ENCODE measurements at regions not wholly inside any gene's neighbourhood (a gene's known extent, or its start where the extent isn't known, plus 50 kb on each side); places are given as distances from the start of the nearest gene placed in this dataset.

DNA sequence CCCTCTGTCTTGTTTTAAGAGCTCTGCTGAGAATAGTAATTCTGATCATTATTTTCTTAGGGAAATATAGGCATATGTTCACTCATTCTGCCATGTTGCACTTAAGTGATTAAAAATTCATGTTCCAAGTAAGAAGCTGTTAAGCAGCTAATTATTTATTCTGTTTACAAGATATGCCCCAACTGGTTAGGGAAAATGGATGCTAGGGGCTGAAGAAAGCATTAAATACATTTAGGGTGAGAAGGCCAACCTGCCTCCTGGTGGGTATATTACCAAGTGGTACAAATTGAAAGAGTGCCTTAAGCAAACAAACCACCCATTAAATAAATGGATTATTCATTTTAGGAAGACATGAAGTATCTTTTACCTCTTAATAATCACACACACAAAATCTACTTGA, 392.6 kb upstream of the EPHA5 start:
- Mint-ChIP-seq H3K36me3 (ENCODE audit: insufficient read depth, unreplicated experiment) (no peaks in the 10 kb centered on the region), H3K9me3 (ENCODE audit: unreplicated experiment) (no peaks in the 10 kb centered on the region), H3K4me3 (ENCODE audit: unreplicated experiment) (no peak overlapping the region), H3K27ac (ENCODE audit: low read depth, unreplicated experiment) (no peak overlapping the region), H3K27me3 (ENCODE audit: insufficient read depth, unreplicated experiment) (no peaks in the 10 kb centered on the region), H3K4me1 (ENCODE audit: insufficient read depth, unreplicated experiment) (peaks cover 15% of the 10 kb centered on the region)
- POLR2A ChIA-PET: no interaction called here
- DNase-seq (ENCODE audit: unreplicated experiment): no peak
- no TSS peak for BruUV-seq (replicated peaks)
- intact Hi-C loops (cut with micrococcal nuclease): no loop called here
- CTCF ChIA-PET: no interaction called here
- TF ChIP-seq, protein P1, sequence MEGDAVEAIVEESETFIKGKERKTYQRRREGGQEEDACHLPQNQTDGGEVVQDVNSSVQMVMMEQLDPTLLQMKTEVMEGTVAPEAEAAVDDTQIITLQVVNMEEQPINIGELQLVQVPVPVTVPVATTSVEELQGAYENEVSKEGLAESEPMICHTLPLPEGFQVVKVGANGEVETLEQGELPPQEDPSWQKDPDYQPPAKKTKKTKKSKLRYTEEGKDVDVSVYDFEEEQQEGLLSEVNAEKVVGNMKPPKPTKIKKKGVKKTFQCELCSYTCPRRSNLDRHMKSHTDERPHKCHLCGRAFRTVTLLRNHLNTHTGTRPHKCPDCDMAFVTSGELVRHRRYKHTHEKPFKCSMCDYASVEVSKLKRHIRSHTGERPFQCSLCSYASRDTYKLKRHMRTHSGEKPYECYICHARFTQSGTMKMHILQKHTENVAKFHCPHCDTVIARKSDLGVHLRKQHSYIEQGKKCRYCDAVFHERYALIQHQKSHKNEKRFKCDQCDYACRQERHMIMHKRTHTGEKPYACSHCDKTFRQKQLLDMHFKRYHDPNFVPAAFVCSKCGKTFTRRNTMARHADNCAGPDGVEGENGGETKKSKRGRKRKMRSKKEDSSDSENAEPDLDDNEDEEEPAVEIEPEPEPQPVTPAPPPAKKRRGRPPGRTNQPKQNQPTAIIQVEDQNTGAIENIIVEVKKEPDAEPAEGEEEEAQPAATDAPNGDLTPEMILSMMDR (IDR thresholded peaks at IDR 0.05; ENCODE audit: unreplicated experiment): no peak

DNA sequence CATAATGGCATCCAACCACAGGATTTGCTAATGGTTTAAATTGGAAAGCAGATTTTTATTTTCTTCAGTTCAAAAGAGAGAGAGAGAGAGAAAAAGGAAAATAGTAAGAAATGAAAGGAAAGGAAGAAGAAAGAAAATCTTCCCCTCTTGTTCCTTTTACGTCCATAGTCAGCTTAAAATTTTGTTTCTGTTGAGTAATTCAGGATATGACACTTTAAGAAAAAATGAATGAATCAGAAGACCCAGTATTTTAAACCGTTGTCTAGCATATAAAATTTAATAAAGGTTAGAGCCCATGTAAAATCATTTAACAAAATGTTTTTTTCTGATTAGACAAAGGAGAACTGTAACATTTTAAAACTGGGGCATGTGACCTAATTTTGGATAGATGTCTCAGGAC, 391.8 kb upstream of the EPHA5 start:
- DNase-seq (ENCODE audit: unreplicated experiment): peak; percentile 3
- H3K27me3 Mint-ChIP-seq (ENCODE audit: insufficient read depth, unreplicated experiment): no peaks in the 10 kb centered on the region
- H3K4me1 Mint-ChIP-seq (ENCODE audit: insufficient read depth, unreplicated experiment): peaks cover 15% of the 10 kb centered on the region
- no peak overlapping the region for H3K4me3 Mint-ChIP-seq (ENCODE audit: unreplicated experiment)
- no peaks in the 10 kb centered on the region for H3K36me3 Mint-ChIP-seq (ENCODE audit: insufficient read depth, unreplicated experiment)
- ChIA-PET CTCF (no interaction called here), POLR2A (no interaction called here)
- H3K9me3 Mint-ChIP-seq (ENCODE audit: unreplicated experiment): no peaks in the 10 kb centered on the region
- peak overlapping the region; percentile 68 for H3K27ac Mint-ChIP-seq (ENCODE audit: low read depth, unreplicated experiment)
- TF ChIP-seq, protein P1 (IDR thresholded peaks at IDR 0.05; ENCODE audit: unreplicated experiment): no peak
- intact Hi-C loops (cut with micrococcal nuclease): no loop called here
- no TSS peak for BruUV-seq (replicated peaks)

DNA sequence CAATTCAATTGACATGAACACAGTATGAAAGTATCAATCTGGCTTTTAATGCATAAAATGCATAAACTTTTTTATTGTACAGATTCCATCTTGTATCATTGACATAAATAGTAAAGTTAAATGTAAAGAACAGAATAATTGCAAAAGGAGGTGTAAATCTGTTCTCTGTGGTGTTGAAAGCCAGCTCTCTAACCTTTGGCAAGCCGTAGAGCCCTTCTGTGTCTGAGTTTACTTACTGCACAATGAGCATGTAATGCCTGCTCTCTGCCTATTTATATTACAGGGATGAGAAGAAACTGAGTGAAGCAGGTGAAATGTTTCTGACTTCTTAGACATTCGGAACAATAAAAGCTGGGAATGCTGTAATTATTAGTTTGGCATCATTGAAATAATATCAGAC, 389.3 kb upstream of the EPHA5 start:
- no TSS peak for BruUV-seq (replicated peaks)
- Mint-ChIP-seq H3K4me3 (ENCODE audit: unreplicated experiment) (no peak overlapping the region), H3K9me3 (ENCODE audit: unreplicated experiment) (no peaks in the 10 kb centered on the region), H3K36me3 (ENCODE audit: insufficient read depth, unreplicated experiment) (no peaks in the 10 kb centered on the region), H3K27ac (ENCODE audit: low read depth, unreplicated experiment) (no peak overlapping the region), H3K4me1 (ENCODE audit: insufficient read depth, unreplicated experiment) (peaks cover 15% of the 10 kb centered on the region), H3K27me3 (ENCODE audit: insufficient read depth, unreplicated experiment) (no peaks in the 10 kb centered on the region)
- TF ChIP-seq, protein P1 (IDR thresholded peaks at IDR 0.05; ENCODE audit: unreplicated experiment): no peak
- CTCF ChIA-PET: interaction anchor here (0.6 kb wide), 1 partner anchor 555 kb away, joined by 3 read pairs; no protein-coding TSS in a partner anchor
- intact Hi-C loops (cut with micrococcal nuclease): no loop called here
- POLR2A ChIA-PET: no interaction called here
- DNase-seq (ENCODE audit: unreplicated experiment): no peak

DNA sequence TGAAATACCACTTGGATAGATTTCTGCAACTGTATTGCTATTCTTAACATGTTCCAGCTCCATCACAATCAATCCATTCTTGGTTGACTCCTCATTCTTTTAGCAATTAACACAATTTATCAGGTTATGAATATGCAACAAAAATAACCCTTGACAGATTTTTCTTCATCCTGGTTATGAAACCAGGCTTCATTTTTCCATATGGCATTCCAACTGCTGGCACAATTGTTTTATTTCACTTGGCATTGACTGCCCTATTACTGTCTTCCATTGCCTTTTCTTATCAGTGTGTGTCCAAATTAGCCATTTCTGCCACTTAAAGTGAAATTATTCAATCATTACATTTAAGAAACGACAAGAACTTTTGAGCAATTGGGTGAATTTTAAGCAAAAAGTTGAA, 388.8 kb upstream of the EPHA5 start:
- Mint-ChIP-seq H3K4me1 (ENCODE audit: insufficient read depth, unreplicated experiment) (peaks cover 15% of the 10 kb centered on the region), H3K36me3 (ENCODE audit: insufficient read depth, unreplicated experiment) (no peaks in the 10 kb centered on the region), H3K27ac (ENCODE audit: low read depth, unreplicated experiment) (no peak overlapping the region), H3K4me3 (ENCODE audit: unreplicated experiment) (no peak overlapping the region), H3K27me3 (ENCODE audit: insufficient read depth, unreplicated experiment) (no peaks in the 10 kb centered on the region), H3K9me3 (ENCODE audit: unreplicated experiment) (no peaks in the 10 kb centered on the region)
- intact Hi-C loops (cut with micrococcal nuclease): no loop called here
- DNase-seq (ENCODE audit: unreplicated experiment): no peak
- TF ChIP-seq, protein P1 (IDR thresholded peaks at IDR 0.05; ENCODE audit: unreplicated experiment): no peak
- ChIA-PET CTCF (no interaction called here), POLR2A (no interaction called here)
- no TSS peak for BruUV-seq (replicated peaks)
